ENCODE measurements at regions not wholly inside any gene's neighbourhood (a gene's known extent, or its start where the extent isn't known, plus 50 kb on each side); places are given as distances from the start of the nearest gene placed in this dataset.

DNA sequence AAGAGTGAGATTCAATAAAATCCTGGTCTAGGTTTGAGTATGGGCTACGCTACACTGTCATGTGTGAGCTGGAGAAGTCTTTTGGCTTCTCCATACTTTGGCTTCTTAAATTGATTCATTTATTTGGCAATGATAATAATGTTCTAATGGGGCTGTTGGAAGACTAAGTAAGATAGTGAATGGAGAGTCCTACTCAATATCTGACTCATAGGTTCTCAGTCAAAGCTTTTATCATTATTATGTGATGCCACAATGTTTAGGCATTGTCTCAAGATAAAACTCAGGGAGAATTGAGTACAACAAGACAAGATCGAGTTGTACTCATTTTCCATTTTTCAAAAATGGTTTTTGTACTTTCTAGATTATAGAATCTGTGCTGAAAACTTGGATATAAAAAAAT is 92.5 kb upstream of the VEGFC start:
- no peaks in the 10 kb centered on the region for H3K4me1 ChIP-seq (replicated peaks in 1 of 2)
- intact Hi-C loops (cut with DNase I) = no loop called here
- no peak for DNase-seq
- WGBS, 4 donors = 79 to 86% (median 84%) methylated on average over 2 of the region's 2 CpGs
- no peaks in the 10 kb centered on the region for H3K9me3 ChIP-seq (replicated peaks in 1 of 3)
- no peak overlapping the region for H3K4me3 ChIP-seq
- H3K36me3 ChIP-seq (replicated peaks in 1 of 2) = no peaks in the 10 kb centered on the region
- H3K27ac ChIP-seq = no peak overlapping the region
- no peak for TF ChIP-seq POLR2A (IDR thresholded peaks at IDR 0.05)
- TF ChIP-seq, protein P1, sequence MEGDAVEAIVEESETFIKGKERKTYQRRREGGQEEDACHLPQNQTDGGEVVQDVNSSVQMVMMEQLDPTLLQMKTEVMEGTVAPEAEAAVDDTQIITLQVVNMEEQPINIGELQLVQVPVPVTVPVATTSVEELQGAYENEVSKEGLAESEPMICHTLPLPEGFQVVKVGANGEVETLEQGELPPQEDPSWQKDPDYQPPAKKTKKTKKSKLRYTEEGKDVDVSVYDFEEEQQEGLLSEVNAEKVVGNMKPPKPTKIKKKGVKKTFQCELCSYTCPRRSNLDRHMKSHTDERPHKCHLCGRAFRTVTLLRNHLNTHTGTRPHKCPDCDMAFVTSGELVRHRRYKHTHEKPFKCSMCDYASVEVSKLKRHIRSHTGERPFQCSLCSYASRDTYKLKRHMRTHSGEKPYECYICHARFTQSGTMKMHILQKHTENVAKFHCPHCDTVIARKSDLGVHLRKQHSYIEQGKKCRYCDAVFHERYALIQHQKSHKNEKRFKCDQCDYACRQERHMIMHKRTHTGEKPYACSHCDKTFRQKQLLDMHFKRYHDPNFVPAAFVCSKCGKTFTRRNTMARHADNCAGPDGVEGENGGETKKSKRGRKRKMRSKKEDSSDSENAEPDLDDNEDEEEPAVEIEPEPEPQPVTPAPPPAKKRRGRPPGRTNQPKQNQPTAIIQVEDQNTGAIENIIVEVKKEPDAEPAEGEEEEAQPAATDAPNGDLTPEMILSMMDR (IDR thresholded peaks at IDR 0.05) = no peak
- no peaks in the 10 kb centered on the region for H3K27me3 ChIP-seq

DNA sequence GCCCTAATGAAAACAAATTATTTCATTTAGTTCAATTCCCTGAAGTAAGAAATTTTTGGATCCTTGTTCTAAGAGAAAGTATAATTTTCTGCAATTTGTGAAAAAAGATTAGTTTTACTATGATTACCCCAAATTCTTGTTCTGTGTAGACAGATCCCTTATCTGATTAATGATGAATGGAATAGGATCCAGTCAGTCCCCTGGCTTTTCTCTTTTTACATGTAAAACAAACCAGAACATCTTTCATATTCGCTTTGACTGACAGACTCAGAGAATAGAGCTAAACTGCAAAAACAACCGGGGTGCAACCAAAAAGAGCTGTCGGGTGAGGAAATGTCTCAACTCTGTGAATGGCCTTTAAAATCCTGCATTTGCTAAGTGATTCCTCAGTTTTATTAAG is 93.4 kb upstream of the VEGFC start:
- no peak overlapping the region for H3K4me3 ChIP-seq
- no peaks in the 10 kb centered on the region for H3K9me3 ChIP-seq (replicated peaks in 1 of 3)
- no peak overlapping the region for H3K27ac ChIP-seq
- H3K27me3 ChIP-seq = no peaks in the 10 kb centered on the region
- no peaks in the 10 kb centered on the region for H3K36me3 ChIP-seq (replicated peaks in 1 of 2)
- DNase-seq = no peak
- intact Hi-C loops (cut with DNase I) = no loop called here
- WGBS, 4 donors = 61 to 81% (median 74%) methylated on average over 3 of the region's 3 CpGs
- no peak for TF ChIP-seq POLR2A (IDR thresholded peaks at IDR 0.05)
- TF ChIP-seq, protein P1 (IDR thresholded peaks at IDR 0.05) = no peak
- H3K4me1 ChIP-seq (replicated peaks in 1 of 2) = no peaks in the 10 kb centered on the region

DNA sequence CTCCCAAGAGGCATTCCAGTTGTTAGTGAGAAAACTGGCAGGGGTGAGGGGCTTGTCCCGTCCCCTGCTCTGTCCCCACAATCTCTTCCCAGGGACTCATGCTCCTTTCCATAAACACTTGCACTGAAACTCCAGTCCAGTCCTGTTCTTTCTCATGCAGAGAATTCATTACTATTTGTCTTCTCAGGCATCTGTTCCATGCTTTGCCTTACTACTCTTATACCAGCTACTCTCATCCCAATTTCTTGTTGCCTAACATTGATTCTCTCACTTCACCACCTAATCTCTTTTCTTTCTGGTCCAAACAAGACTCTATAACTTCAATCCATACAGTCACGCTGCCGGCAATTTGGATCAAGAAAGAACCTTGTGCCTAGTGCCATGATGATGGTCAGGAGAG is 97.1 kb upstream of the VEGFC start:
- no peak overlapping the region for H3K27ac ChIP-seq
- H3K4me1 ChIP-seq (replicated peaks in 1 of 2) = no peaks in the 10 kb centered on the region
- no peaks in the 10 kb centered on the region for H3K27me3 ChIP-seq
- WGBS, 4 donors = 78 to 90% (median 85%) methylated on average over 3 of the region's 3 CpGs
- TF ChIP-seq, protein P1 (IDR thresholded peaks at IDR 0.05) = no peak
- intact Hi-C loops (cut with DNase I) = no loop called here
- H3K9me3 ChIP-seq (replicated peaks in 1 of 3) = no peaks in the 10 kb centered on the region
- H3K4me3 ChIP-seq = no peak overlapping the region
- H3K36me3 ChIP-seq (replicated peaks in 1 of 2) = no peaks in the 10 kb centered on the region
- no peak for DNase-seq

DNA sequence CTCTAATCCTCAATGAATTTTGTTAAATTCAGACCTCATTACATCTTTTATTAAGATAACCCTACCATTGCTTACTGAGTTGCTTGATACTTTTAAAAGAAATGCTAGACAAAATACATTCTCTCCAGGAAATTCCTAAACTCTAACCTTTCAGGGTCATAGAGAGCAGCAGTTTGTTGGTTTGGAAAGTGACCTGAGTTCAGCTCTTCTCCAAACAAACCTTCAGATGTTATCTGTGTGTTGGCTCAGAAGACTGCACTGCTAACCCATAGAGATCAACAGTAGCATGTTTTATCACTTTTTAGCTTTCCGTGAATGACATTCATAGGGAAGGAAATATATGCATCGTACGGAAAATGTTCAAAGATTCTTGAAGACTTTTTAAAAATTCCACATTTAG is 101.8 kb upstream of the VEGFC start:
- no peak for DNase-seq
- TF ChIP-seq, protein P1 (IDR thresholded peaks at IDR 0.05) = no peak
- no peak for TF ChIP-seq POLR2A (IDR thresholded peaks at IDR 0.05)

More for the DNA sequence above, 101.8 kb upstream of the VEGFC start:
- no peaks in the 10 kb centered on the region for H3K9me3 ChIP-seq (replicated peaks in 1 of 3)
- 55 to 68% (median 64%) methylated on average over 3 of the region's 3 CpGs for WGBS, 4 donors
- no peak overlapping the region for H3K27ac ChIP-seq
- intact Hi-C loops (cut with DNase I) = no loop called here
- H3K4me3 ChIP-seq = no peak overlapping the region
- no peaks in the 10 kb centered on the region for H3K36me3 ChIP-seq (replicated peaks in 1 of 2)
- H3K27me3 ChIP-seq = no peaks in the 10 kb centered on the region
- H3K4me1 ChIP-seq (replicated peaks in 1 of 2) = no peaks in the 10 kb centered on the region

Measured in adrenal gland (tissue), 9 donors.